IMR-90 (cell line): ENCODE measurements at regions not wholly inside any gene's neighbourhood (a gene's known extent, or its start where the extent isn't known, plus 50 kb on each side); places are given as distances from the start of the nearest gene placed in this dataset.

Experiments used
- ATAC-seq: fragments of 200-7000 bp; cut with Tn5 transposase; 2 replicates; pipeline ENCODE4 v1.9.1; 2020; ENCODE audit warnings: low read depth, mild to moderate bottlenecking, moderate library complexity
- BruUV-seq: library from RNA; stranded (reverse); fragments of 400-500 nt; replicated peaks from 2 replicates; lab custom pipeline; 2021; lab: Mats Ljungman, UMichigan
- CTCF ChIA-PET: fragments of 300-600 bp; formaldehyde crosslinking; extraction: SDS; loops from one replicate; lab custom pipeline; 2021; ENCODE audit warnings: antibody characterized with exemption; lab: Yijun Ruan, JAX
- POLR2A ChIA-PET: fragments of 300-600 bp; sonication (Branson Sonifier 250); formaldehyde crosslinking; loops from one replicate; lab custom pipeline; 2022; ENCODE audit warnings: antibody characterized with exemption; ENCODE audit not compliant: unreplicated experiment; lab: Charles Lee
- DNase-seq: peaks from one replicate; pipeline ENCODE4 v3.0.0; 2013
- H2AFZ ChIP-seq: replicated peaks from 2 replicates; pipeline ENCODE3; 2013; ENCODE audit warnings: low read length, mild to moderate bottlenecking; ENCODE audit not compliant: poor library complexity
- H2AK5ac ChIP-seq: 2 replicates; pipeline ENCODE4 v1.6.1; 2013; ENCODE audit warnings: low read depth, low read length, inconsistent platforms
- H2AK9ac ChIP-seq: replicated peaks from 2 replicates; pipeline ENCODE3; 2013; ENCODE audit warnings: mild to moderate bottlenecking, low read depth, low read length, moderate library complexity; ENCODE audit not compliant: poor library complexity
- H2BK120ac ChIP-seq: 2 replicates; pipeline ENCODE4 v1.6.1; 2013; ENCODE audit warnings: low read depth, low read length, inconsistent platforms
- H2BK15ac ChIP-seq: 3 replicates; pipeline ENCODE4 v1.6.1; 2013; ENCODE audit warnings: low read depth, low read length, inconsistent platforms
- H2BK20ac ChIP-seq: 2 replicates; pipeline ENCODE4 v1.6.1; 2013; ENCODE audit warnings: low read depth, mild to moderate bottlenecking, inconsistent platforms, low read length, moderate library complexity
- H2BK5ac ChIP-seq: 2 replicates; pipeline ENCODE4 v1.6.1; 2013; ENCODE audit warnings: mild to moderate bottlenecking, low read depth, low read length, inconsistent platforms; ENCODE audit not compliant: poor library complexity, severe bottlenecking
- H3K14ac ChIP-seq: replicated peaks from 2 replicates; pipeline ENCODE4 v1.6.1; 2013; ENCODE audit warnings: low read depth, low read length, inconsistent platforms
- H3K18ac ChIP-seq: 2 replicates; pipeline ENCODE4 v1.6.1; 2013; ENCODE audit warnings: low read depth, low read length, control low read depth
- H3K23ac ChIP-seq: 2 replicates; pipeline ENCODE4 v1.6.1; 2013; ENCODE audit warnings: low read depth, low read length, inconsistent platforms
- H3K27ac ChIP-seq: 2 replicates; pipeline ENCODE4 v1.5.1; 2013; ENCODE audit warnings: mild to moderate bottlenecking, control low read depth, low read length; ENCODE audit not compliant: insufficient read depth
- H3K27me3 ChIP-seq: 2 replicates; pipeline ENCODE4 v1.6.1; 2013; ENCODE audit warnings: low read length; ENCODE audit not compliant: control insufficient read depth, insufficient read depth
- H3K36me3 ChIP-seq: 2 replicates; pipeline ENCODE4 v1.6.1; 2013; ENCODE audit warnings: low read length, mixed read lengths; ENCODE audit not compliant: control insufficient read depth, insufficient read depth
- H3K4ac ChIP-seq: 2 replicates; pipeline ENCODE4 v1.6.1; 2013; ENCODE audit warnings: low read depth, low read length, inconsistent platforms
- H3K4me1 ChIP-seq: 2 replicates; pipeline ENCODE4 v1.6.1; 2013; ENCODE audit warnings: low read length, mixed read lengths; ENCODE audit not compliant: control insufficient read depth, insufficient read depth
- H3K4me2 ChIP-seq: 2 replicates; pipeline ENCODE4 v1.6.1; 2013; ENCODE audit warnings: low read depth, mild to moderate bottlenecking, control low read depth, low read length, moderate library complexity
- H3K4me3 ChIP-seq: 2 replicates; pipeline ENCODE4 v1.5.1; 2013; ENCODE audit warnings: low read depth, mild to moderate bottlenecking, control low read depth, low read length, moderate library complexity; ENCODE audit not compliant: insufficient read depth
- H3K56ac ChIP-seq: 2 replicates; pipeline ENCODE4 v1.6.1; 2013; ENCODE audit warnings: low read length, inconsistent platforms; ENCODE audit not compliant: insufficient read depth; ENCODE audit errors: extremely low read depth
- H3K79me1 ChIP-seq, 2 experiments: 2 replicates each; pipeline ENCODE4 v1.6.1; 2013; ENCODE audit warnings: low read length in 2 of 2, inconsistent platforms in 1 of 2, low read depth in 1 of 2
- H3K9ac ChIP-seq: 2 replicates; pipeline ENCODE4 v1.6.1; 2013; ENCODE audit warnings: low read depth, low read length, control low read depth
- H3K9me1 ChIP-seq: 2 replicates; pipeline ENCODE4 v1.6.1; 2013; ENCODE audit warnings: low read length, inconsistent platforms; ENCODE audit not compliant: insufficient read depth
- H3K9me3 ChIP-seq: 2 replicates; pipeline ENCODE4 v1.6.1; 2013; ENCODE audit warnings: low read length; ENCODE audit not compliant: control insufficient read depth, insufficient read depth
- H4K20me1 ChIP-seq: 2 replicates; pipeline ENCODE4 v1.6.1; 2013; ENCODE audit warnings: low read length, inconsistent platforms; ENCODE audit not compliant: insufficient read depth
- H4K5ac ChIP-seq: 2 replicates; pipeline ENCODE4 v1.6.1; 2013; ENCODE audit warnings: mild to moderate bottlenecking, low read depth, low read length, control low read depth
- H4K8ac ChIP-seq, 2 experiments: 2 replicates each; pipeline ENCODE4 v1.6.1; 2013; ENCODE audit warnings: low read depth in 2 of 2, low read length in 2 of 2, control low read depth in 1 of 2, inconsistent platforms in 1 of 2
- H4K91ac ChIP-seq: 2 replicates; pipeline ENCODE4 v1.6.1; 2013; ENCODE audit warnings: low read depth, low read length, inconsistent platforms; ENCODE audit not compliant: insufficient read depth
- MAFK ChIP-seq: IDR thresholded peaks from 2 replicates; pipeline ENCODE4 v1.6.1; 2012; ENCODE audit warnings: low read depth, low read length, improper control_type of control experiment
- WGBS, 2 experiments: methylation state at CpG; one replicate each; pipeline versions ENCODE4 v1.1.5 to v1.1.7; 2013; ENCODE audit warnings: missing lambda C conversion rate in 2 of 2; ENCODE audit not compliant: insufficient read length in 1 of 2; ENCODE audit errors: extremely low coverage in 2 of 2; 5-methylcytosine and 5-hydroxymethylcytosine counted together
- dilution Hi-C: fragments of 300-500 bp; cut with HindIII; formaldehyde crosslinking; loops from one replicate; pipeline ENCODE4 v1.14.3; 2018; ENCODE audit warnings: low sequenced_read_pairs; ENCODE audit not compliant: unreplicated experiment
- in situ Hi-C: fragments of 300-500 bp; cut with MboI; formaldehyde crosslinking; loops from 3 replicates; pipeline ENCODE4 v1.14.3; 2019; ENCODE audit warnings: low sequenced_read_pairs, inconsistent platforms, mixed read lengths
- intact Hi-C: fragments of 100-400 bp; cut with micrococcal nuclease; formaldehyde crosslinking; loops from 2 replicates; pipeline ENCODE4 v1.10.0; 2022
- TF ChIP-seq, protein P1 (sequence below): fragments of 150-350 bp; IDR thresholded peaks from 2 replicates; pipeline ENCODE4 v1.6.1; 2017; ENCODE audit warnings: mild to moderate bottlenecking, antibody characterized with exemption, low read length, low read depth

GRCh38 chr4:176969011-176969410 lies 176.3 kb upstream of the VEGFC start:
- TF ChIP-seq MAFK: peak; percentile 91
- TF ChIP-seq, protein P1, sequence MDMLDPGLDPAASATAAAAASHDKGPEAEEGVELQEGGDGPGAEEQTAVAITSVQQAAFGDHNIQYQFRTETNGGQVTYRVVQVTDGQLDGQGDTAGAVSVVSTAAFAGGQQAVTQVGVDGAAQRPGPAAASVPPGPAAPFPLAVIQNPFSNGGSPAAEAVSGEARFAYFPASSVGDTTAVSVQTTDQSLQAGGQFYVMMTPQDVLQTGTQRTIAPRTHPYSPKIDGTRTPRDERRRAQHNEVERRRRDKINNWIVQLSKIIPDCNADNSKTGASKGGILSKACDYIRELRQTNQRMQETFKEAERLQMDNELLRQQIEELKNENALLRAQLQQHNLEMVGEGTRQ: no peak
- no peak overlapping the region for H2BK15ac ChIP-seq
- H3K9me1 ChIP-seq: no peaks in the 10 kb centered on the region
- H3K27me3 ChIP-seq: no peaks in the 10 kb centered on the region
- H3K23ac ChIP-seq: no peak overlapping the region
- H3K79me1 ChIP-seq: no peaks in the 10 kb centered on the region
- no peak overlapping the region for H4K8ac ChIP-seq
- H3K27ac ChIP-seq: no peak overlapping the region
- no peaks in the 10 kb centered on the region for H3K4me1 ChIP-seq
- no peak overlapping the region for H4K5ac ChIP-seq
- no peak overlapping the region for H3K9ac ChIP-seq
- H3K56ac ChIP-seq: no peak overlapping the region
- ChIA-PET CTCF (no interaction called here), POLR2A (no interaction called here)
- no peaks in the 10 kb centered on the region for H3K36me3 ChIP-seq
- DNase-seq (no peak), ATAC-seq (no peak)
- WGBS, 2 experiments: no CpG with 5 or more reads among the region's 2 CpGs
- H2BK20ac ChIP-seq: no peak overlapping the region
- no peak overlapping the region for H3K4me3 ChIP-seq
- H2BK5ac ChIP-seq: no peak overlapping the region
- no peak overlapping the region for H2AK9ac ChIP-seq
- H3K14ac ChIP-seq: no peak overlapping the region
- H4K20me1 ChIP-seq: no peaks in the 10 kb centered on the region
- no peak overlapping the region for H3K4ac ChIP-seq
- in situ Hi-C loops: no loop called here
- intact Hi-C loops: no loop called here
- BruUV-seq: no TSS peak
- H3K9me3 ChIP-seq: no peaks in the 10 kb centered on the region
- H3K18ac ChIP-seq: no peak overlapping the region
- H2BK120ac ChIP-seq: no peak overlapping the region
- no peak overlapping the region for H3K4me2 ChIP-seq
- no peak overlapping the region for H2AFZ ChIP-seq
- dilution Hi-C loops: no loop called here
- no peak overlapping the region for H4K91ac ChIP-seq
- H2AK5ac ChIP-seq: no peak overlapping the region
